SHP77 treated with DMSO at 0.1 percent for 48 hours (cell line): ENCODE measurements at regions not wholly inside any gene's neighbourhood (a gene's known extent, or its start where the extent isn't known, plus 50 kb on each side); places are given as distances from the start of the nearest gene placed in this dataset.
"Not testable (repeated sequence)": the region's sequence is repeated elsewhere in the genome, so short reads cannot be mapped to it uniquely, and the experiment has no call there.

Experiments
- DNase-seq: peaks from one replicate; lab custom pipeline; 2025; lab: John Stamatoyannopoulos, UW

DNA sequence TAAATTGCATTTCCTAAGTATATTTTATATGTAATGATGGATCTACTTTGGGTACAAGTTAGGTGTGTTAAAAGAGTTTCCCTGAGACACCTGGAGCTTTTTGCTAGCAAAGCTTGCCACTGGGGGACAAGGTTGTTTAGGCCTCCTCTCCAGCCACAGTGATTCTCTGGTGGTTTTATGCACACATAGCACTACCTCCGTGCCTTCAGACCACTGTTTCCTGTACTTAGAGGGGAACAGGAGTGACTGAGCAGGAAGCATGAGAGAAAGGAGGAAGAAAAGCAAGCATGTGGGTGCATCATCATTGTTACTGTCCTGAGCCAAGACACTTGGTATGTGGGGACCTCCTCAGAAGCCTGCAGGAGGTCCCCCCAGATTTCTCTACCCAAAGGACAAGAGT lies 272.1 kb downstream of the RASEF start:
- no peak for DNase-seq

DNA sequence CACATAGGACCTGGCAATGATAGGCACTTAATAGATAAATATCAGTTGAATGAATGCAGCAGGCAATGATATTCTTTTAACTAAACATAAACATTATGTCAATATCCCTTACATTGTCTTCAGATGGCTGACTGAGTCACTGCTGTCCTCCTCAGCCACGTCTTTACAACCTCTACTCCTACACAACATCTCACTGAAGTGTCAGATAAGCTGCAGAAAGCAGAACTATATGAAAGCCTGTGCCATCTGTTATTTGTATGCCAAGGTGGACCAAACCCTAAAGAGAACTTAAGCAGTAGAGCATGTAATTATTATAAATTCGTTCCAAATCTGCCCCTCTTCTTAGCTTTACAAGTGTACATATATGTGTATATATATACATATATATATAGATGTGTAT lies 271.2 kb downstream of the RASEF start:
- DNase-seq: no peak

DNA sequence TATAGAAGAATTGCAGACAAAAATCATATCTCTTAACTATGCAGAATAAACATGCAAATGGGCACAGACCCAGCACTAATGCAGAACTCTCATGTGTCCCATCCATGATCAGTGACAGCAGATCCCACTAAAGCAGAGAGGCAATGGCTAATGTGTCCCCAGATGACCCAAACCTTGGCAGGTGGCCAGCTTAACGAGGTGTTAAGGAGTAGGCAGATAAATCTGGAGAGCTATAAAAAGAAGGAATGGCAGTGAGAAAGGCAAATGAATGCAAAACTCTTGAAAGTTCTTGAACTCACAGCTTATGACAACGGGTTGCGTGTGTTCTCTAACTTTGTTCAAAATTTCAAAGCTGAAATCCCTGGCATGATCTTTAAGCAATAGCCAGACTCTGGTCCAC lies 265.4 kb downstream of the RASEF start:
- DNase-seq: no peak

DNA sequence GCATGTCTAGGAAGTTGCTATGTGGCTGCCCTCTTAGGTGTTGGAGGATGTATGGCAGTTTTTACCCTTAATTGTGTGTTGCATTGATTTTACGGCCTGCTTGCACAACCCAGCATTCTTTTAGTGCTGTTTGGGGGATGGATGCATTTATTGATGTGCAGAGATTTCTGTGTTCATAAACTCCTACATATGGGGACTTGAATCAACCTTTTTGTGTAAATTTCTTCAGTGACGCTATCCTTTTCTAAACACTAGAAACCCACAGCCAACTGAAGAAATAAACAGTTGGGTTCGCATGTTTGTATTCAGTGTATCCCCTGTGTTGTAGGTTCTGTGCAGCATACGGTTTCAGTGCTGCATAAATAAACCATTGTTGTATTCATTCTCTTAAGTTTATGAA lies 263.7 kb downstream of the RASEF start:
- DNase-seq: no peak

DNA sequence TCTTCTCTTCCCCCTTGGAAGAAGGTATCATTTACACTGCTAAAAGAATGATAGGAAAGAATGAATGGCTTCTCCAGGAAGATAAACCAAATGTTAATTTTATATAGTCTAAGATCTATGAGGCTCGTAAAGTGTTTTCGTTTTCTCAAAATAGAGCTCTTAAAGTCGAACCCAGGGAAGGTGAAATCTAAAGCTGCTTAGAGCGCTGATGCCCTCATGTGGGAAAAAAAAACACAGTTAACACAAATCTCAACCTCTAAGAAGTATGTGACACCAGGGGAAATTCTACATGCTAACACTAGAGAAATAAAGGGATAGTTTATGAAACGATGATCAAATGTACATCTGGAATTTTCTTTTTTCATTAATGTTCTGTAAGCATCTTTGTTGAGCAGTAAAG lies 257.9 kb downstream of the RASEF start:
- no peak for DNase-seq

DNA sequence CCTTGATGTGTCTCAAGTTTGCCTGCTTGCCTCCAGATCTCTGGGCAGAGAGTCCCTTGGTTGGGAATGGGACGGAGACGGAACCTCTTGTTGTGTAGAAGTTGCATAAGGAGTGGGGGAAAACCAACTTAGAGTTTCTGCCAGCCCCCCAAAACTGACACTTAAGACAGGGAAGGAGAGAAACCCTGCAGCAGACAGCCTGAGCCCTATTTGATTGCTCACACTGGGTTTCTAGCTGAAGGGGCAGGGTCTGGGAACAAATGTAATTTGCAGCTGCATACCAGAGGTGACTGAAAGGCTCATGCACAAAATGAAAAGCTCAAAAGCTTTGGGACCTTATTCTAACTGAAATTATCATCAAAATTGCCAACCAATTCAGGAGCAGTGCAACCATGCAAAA lies 254.5 kb downstream of the RASEF start:
- DNase-seq: no peak

DNA sequence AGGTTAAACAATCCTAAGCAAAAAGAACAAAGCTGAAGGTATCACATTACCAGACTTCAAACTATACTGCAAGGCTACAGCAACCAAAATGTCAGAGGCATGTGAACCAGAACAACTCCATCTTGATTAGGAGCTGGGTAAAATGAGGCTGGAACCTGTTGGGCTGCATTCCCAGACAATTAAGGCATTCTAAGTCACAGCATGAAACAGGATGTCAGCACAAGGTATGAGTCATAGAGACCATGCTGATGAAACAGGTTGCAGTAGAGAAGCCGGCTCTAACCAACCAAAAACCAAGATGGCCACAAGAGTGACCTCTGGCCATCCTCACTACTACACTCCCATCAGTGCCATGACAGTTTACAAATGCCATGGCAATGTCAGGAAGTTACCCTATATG lies 252.0 kb downstream of the RASEF start:
- DNase-seq: no peak

DNA sequence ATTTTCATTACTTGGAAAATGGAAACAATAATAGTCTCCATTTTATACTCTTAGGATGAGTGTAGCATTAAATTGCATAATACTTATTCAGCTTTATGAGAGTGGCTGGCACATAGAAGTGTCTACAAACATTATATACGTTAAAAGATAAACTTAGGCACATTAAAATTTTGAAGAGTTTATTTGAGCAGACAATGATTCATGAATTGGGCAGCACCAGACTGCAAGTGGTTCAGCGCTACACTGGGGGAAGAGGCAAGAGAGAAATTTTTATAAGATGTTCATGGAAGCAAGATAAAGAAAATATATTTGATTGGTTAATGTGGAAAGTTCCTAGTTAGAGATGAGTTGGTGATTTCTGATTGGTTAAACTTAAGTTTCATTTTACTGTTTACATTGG lies 243.7 kb downstream of the RASEF start:
- DNase-seq: no peak

DNA sequence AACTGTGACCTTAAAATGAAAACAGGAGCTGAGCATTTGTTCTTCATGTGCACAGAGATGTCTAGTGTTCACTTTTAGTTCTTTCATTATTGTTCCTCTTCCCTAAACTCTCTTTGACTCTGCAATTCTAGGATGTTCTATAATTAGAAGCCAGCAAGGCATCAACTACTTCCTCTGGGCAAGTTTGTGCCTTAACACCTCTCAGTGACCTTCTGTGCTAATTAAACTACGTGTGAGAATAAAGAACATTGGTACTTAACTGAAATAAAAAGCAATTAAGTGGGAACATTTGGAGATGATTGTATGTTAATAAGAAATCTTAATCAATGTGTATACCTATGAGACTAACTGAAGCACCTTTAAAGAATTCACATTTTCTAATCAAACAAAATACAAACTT lies 242.8 kb downstream of the RASEF start:
- no peak for DNase-seq

DNA sequence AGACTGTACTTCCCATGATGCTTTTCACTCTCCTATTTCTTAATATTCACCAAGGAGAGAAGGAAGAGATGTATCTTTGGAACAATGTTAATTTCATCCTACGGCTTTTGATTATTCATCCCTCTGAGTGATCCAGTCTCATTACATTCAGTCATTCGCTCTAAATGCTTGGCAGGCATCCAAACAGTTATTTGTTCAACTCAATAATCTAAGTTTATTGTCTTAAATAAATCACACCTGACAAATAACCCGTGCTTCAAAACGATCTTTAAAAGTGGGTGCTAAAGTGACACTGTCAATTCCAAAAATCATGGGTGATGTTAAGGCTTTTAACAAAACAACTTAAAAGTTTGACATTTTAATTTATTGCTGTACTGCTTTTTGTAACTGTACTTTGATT lies 233.1 kb downstream of the RASEF start:
- DNase-seq: no peak

DNA sequence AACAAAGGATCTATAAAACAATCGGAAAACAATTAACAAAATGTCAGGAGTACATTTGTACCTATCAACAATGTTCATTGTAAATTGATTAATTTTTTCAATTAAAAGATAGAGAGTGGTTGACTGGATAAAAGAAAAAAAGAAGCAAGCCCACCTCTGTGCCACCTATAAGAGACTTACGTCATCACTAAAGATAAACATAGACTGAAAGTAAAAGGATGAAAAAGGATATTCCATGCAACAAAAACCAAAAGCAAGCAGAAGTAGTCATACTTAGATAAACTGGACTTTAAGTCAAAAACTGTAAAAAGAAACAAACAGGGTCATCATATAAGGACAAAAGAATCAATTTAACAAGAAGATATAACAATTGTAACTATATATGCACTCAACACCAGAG lies 197.4 kb downstream of the RASEF start:
- DNase-seq: no peak

DNA sequence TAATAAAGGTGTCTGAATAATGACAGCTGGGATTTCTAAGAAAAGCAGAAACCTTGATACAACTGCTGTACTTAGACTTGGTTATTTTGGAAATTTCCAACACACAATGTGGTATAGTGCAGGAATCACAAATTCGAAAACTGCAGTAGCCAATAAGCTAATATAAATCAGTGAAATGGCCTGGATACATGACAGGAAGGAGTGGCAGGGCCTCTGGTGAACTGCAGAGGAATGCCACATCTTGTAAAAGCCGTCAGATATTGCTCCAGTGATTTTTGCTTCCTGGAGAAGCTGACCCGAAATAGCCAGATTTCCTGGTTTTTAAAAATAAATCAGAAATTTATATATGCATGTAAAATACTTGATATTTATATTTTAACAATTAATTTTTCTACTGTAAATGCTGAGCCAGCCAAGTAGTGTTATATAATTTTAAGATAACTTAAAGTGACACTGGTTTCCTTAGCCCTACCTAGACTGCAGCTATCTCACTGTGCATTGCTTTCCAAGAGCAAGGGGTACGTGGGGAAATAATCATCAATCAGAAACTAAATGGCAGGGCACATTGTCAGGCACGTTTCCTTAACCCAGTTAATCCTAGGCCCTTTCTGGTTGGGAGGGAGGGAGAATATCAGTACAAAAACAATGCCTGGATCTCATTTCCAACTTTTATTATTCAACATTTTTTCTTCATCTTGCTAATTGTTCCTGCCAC lies 182.4 kb downstream of the RASEF start:
- DNase-seq: no peak

DNA sequence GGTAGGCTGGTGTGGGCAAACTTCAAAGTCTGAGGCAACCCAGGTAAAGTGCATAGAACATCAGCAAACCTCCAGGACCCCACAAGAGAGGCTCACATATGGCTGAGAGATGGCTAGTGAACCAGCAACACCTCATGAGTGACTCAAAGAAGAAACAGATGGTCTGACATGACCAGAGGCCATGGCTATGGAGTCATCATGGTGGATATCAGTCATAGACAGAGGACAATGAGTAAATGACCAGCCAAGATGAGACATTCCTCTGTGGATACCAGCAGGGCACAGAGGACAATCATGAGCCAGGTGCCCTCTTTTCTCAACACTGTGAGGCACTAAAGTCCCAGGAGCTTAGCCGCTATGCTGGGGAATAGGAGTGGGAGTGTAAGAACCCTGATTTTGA lies 180.8 kb downstream of the RASEF start:
- DNase-seq: no peak

DNA sequence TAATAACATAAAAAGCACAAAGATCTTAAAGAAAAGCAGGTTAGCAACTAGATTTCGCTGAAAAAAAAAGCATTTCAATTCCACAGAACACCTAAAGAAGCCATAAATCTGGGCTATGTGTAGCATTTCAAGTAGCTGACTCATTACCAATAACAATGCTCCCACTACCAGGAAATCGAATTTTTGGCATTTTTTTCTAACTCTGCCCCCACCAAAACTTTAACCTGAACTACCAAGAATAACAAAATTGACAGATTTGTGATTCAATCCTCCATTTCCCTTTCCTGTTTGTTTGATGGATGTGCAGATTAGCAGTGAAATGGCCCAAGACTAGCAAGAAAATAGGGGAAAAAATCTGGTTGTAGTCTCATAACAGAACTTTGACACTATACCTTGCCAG lies 180.2 kb downstream of the RASEF start:
- no peak for DNase-seq

DNA sequence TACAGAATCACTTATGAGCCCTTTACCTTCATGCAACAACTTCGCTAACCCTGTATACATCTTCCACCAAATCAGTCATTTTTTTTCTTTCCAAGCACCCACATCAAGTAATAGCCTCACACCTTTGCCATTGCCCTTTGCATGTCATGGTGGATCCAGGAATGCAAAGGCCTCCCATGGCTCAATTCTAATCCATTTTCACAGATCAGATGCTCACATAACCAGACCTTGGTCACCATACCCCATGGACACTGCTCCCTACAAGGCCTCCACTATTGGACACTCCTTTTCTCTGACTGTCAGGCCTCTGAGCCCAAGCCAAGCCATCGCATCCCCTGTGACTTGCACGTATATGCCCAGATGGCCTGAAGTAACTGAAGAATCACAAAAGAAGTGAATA lies 179.5 kb downstream of the RASEF start:
- DNase-seq: no peak

DNA sequence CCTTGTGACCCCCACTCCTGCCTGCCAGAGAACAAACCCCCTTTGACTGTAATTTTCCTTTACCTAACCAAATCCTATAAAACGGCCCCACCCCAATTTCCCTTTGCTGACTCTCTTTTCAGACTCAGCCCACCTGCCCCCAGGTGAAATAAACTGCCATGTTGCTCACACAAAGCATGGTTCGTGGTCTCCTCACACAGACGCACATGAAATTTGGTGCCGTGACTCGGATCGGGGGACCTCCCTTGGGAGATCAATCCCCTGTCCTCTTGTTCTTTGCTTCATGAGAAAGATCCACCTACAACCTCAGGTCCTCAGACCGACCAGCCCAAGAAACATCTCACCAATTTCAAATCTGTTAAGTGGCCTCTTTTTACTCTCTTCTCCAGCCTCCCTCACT lies 179.0 kb downstream of the RASEF start:
- DNase-seq: not testable (repeated sequence)

DNA sequence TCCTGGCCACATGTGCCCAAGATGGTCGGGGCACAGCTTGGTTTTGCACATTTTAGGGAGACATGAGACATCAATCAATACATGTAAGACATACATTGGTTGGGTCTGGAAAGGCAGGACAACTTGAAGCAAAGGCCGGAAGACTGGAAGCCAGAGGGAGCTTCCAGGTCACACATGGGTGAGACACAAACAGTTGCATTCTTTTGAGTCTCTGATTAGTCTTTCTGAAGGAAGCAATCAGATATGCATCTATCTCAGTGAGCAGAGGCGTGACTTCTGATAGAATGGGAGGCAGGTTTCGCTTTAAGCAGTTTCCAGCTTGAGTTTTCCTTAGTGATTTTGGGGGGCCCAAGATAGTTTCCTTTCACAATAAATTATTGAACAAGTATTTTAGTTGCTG lies 172.5 kb downstream of the RASEF start:
- DNase-seq: no peak

DNA sequence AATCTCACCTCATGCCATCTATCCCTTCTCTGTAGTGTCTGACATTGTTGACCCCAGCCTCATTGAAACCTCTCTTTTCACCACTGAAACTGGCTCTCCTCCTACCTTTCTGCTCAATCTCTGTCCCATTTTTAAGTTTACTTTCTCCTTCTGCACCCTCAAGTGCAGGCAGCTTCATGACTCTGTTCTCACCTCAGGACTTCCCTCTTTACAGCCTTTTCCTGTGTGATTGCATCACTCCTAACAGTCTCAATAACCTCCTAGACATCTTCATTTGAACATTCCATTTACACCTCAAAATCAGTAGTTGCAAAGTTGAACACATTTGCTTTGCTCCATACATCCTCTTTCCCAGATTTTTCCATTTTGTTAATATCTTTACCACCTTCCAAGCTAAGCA lies 172.1 kb downstream of the RASEF start:
- DNase-seq: no peak

DNA sequence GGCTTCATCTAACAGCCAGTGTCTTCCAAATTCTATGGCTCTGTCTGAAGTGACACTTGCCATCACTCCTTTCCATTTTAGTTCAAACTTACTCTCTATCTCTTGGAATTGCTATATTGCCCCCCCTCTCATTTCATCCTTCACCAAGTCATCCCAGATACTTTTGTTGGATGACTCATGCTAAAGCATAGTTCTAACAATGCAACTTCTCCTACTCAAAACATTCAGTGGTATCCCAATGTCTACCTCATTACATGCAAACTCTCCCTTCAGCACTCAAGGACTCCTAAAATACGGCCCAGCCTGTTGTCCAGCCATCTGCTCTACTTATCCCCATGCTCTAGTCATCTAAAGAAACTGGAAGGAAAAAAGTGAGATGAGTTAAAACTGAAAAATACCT lies 171.6 kb downstream of the RASEF start:
- DNase-seq: no peak

DNA sequence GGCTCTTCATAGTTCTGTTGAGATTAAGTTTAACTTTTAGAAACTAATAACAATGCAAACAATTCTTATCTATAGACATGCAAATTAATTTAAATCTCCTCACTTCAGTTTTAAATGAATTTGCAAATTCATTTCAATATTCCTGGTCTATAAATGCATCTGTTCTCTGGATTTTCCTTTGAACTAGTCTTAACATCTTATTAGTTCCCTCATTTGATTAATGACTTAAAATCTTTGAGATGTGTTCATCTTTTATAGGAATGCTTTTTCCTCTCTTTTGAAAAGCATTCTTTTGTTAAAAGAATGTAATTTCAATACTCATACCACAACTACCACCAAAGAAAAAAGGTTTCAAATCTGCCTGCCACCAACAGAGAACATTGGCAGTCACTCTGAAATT lies 169.4 kb downstream of the RASEF start:
- no peak for DNase-seq

DNA sequence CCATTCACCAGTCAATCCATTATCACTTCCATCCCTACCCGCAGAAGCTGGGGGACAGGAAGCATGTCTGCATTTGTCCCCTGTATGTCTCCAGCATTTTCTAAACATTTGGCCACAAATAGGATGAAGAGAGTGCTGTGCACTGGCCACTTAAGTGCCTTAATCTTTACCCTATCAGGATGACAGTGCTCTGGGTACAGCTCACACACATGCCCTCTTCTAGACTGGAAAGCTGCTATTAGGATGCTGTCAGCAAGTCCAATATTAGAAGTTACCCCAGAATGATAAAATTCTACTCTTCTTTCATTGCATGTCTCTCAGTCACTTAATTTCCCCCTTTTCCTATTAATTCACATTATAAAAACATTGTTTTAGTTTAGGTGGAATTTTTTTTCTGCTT lies 168.4 kb downstream of the RASEF start:
- no peak for DNase-seq

DNA sequence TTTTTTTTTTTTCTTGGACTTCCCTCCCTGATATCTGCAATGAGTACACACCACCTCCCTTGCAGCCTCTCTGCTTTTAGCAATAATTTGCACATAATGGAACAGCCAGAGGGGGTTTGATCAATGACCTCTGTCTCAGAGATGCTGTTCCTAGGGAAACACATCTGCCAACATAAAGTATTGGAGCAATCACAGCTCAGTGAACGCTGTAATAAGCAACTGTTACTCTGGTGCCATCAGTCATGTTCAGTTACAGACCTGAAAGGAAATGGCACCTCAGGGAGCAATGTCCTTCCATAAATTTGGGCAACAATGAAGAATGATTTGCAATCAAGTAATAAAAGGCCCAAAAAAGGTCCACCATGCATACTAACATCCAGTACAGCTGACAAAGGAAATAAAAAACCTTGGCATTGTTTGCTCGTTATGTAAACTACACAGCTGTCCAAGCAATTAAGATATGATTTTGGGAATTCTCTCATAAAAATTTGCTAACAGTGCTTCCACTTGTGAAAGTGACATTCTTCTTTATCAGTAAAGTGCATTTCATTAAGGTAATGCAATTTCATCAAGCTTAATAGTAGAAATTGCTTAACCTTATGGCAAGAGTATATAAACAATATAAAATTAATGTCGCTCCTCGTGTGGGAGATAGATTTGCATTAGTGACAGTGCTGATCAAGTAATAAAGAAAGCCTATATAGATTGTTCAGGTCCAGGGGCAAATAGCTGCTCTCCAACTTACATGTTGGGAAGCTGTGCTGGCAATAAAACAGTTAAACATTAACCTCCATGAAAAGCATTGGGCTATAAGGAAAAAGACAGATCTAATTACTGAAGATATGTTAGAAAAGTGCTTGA lies 167.8 kb downstream of the RASEF start:
- DNase-seq: no peak

DNA sequence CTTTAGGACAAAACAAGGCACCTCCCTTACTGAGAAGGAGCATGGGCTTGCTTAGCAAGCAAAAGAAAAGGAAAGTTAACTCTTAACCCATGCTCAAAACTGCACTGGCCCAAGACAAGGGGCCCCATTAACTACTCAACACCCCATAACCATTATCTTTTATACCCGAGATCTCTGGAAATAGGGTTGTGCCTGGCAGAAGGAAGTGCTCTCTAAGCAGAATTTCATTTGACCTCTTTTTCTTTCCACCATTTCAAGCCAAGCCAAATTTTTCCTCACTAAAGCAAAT lies 167.2 kb downstream of the RASEF start:
- no peak for DNase-seq

DNA sequence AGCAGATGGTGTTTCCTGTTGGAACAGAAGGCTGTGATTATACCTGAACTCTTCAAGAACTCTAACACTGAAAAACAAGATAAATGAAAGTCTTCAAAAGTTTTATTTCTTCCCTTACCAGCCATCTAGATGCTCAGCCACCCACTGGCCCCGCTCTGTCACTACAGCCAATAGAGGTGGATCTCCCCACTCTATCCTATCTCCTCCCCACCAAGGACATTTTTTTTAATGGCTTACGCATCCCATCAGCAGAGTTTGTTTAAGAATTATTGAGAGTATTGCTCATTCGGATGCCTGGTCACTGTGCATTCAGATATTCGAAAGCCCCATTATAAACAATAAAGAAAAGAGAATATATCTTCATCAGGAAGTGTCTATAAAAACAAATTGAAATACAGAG lies 159.4 kb downstream of the RASEF start:
- DNase-seq: no peak
